ENCODE measurements at regions not wholly inside any gene's neighbourhood (a gene's known extent, or its start where the extent isn't known, plus 50 kb on each side); places are given as distances from the start of the nearest gene placed in this dataset.
"Not testable (repeated sequence)": the region's sequence is repeated elsewhere in the genome, so short reads cannot be mapped to it uniquely, and the experiment has no call there.

DNA sequence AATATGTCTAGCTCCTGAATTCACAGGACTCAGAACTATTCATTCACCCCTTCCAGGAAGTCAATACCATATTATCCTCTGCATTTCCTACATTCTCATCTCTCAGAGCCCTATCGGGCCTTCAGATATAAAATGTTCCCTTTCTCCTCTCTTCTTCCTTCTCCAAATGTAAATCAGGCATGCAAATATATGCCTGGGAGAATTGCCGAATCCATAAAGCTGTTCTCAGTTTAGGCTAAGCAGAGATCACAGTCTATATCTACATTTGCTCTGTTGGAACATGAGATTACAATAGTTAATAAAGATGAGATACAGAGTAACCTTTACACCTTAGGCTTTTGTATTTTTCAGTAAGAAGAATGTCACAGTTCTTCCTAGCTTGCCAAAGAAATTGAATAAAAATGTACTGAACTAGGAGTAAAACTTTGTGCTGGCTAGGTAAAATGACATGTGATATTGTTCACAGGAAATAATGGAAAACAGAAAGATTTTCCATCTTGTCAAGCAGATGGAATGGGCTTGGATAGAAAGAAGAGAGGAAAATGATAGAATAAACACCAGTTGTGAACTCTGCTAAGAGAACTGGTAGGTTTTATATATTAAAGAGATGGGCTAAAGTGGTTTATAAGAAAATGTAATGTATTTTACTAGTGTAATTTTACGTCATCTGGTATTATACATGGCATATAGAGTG, 161.5 kb downstream of the NRIP1 start:
- no peak for DNase-seq

DNA sequence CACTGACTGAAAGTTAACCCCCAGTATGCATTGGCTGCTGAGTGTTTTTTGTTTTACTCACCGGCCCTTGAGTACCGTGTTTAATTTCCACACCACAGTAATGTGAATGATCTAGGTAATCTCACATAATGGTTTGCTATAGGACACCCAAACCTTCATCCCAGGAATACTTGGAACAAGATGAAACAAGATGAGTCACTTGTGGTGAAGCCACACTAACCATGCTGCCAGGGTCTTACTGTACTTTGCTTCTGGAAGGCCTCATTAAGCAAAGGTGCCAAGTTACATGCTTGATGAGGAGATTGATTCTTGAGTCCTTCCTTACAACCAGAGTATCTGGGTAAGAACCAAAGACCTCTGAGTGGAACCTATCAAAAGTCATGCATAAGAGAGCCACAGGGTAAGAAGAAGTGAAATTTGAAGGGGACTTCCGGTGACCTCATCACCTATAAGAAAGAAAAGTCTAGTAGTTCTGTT, 163.3 kb downstream of the NRIP1 start:
- DNase-seq: no peak

DNA sequence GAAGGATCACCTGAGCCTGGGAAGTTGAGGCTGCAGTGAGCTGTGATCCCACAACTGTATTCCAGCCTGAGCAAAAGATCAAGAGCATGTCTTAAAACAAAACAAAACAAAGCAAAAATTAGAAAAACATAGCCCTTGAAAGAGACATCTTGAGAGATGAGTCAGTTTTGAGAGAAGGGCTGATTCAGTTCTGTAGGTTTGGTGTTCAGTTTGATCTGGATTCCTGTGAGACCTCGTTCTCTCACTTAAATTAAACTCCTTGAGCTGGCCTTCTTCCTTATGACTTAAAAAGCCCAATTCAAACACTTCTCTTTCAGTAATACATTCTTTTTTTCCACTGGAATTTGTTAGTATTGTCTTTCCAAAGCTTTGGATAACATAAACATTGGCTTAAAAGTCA, 164.2 kb downstream of the NRIP1 start:
- DNase-seq: no peak

DNA sequence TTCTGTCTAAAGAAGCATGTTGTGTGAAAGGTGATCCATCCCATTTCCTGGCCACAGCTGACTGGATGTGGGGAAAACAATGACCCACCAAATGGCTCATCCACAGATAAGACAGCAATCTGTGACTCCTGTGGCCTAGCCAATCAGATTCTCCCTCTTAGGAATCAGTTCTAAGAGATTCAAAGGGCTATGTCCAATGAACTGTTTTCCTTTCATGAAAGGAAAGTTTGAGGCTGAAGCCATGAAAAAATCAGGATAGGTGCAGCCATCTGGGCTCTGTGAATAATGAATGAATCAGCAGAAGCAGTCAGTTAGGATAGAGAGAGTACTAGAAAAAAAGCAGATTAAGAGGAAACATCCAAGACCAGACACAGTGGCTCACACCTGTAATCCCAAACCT, 164.7 kb downstream of the NRIP1 start:
- peak; percentile 57 for DNase-seq

DNA sequence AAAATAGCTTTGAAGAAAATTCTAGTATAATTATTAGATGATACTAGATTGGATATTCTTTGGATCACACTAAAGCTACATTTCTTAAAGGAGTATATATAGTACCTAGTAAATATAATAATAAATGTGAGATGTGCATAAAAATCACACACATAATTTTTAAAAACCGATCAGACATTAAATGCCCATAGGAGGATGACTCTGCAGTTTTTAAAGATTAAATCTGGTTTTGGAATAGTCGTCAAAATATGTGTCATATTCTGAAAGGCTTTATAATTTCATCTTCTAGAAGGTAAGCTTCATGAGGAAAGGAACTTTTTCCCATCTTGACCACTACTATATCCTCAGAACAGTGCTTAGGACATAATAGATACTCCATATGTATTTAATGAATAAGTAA, 169.0 kb downstream of the NRIP1 start:
- DNase-seq: no peak

DNA sequence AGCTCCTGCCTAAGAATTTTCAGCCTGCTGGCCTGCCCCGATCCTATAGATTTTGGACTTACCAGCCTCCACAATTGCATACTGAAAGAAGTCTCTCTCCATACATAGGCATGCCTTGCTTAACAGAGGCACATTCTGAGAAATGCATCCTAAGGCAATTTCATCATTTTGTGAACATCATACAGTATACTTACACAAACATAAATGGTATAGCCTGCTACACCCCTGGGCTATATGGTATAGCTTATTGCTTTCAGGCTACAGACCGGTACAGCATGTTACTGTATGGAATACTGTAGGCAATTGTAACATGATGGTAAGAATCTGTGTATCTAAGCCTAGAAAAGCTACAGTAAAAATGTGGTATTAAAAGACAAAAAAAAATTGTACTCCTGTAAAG, 174.7 kb downstream of the NRIP1 start:
- peak; percentile 38 for DNase-seq

DNA sequence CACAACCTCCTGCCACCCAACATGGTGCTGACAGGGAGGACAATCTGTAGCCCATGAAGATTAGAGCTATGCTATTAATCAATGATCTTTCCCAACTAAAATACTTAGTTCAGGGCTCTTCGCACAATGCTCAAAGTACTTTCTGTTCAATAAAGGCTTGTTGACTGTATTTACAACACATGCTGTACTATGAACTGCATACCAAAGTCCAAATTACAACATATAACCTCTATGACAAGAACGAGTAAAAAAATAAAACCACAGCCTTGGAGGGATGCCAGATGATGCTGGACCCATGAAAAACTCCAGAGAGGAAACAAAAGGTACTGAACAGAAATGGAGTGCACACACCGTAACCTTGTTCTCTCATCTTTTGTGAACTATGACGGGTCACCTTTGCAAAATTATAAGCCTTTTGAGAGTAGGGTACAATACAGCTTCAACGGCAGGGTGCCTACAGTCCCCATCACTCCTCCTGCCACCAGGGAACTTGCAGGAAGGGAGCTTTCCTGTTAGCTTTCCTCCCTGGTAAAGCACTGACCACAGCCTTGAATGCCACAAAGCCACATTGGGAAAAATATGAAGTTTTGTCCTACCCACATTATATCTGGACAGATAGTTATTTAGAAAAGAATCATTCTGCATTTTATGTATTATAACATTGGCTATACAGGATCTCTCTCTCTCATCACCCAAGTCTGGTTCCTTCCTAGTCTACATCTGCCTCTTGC, 175.6 kb downstream of the NRIP1 start:
- DNase-seq: peak; percentile 85

DNA sequence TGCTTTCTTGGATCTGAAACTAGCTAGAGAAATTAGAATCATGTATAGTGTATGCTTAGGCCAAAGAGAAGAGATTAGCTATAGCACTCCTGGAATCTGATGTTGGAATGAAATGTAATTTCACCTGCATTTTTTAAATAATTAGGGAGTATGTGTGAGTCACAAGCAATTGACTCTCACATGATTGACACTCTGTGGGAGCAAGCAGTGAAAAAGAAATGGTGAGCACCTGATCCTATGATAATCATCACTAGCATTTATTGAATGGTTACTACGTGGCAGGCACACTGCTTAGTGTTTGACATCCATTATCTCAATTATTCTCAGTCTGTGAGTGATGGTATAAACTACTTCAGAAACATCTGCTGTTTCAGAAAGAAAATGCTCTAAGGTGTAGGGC, 176.6 kb downstream of the NRIP1 start:
- DNase-seq: peak; percentile 91

DNA sequence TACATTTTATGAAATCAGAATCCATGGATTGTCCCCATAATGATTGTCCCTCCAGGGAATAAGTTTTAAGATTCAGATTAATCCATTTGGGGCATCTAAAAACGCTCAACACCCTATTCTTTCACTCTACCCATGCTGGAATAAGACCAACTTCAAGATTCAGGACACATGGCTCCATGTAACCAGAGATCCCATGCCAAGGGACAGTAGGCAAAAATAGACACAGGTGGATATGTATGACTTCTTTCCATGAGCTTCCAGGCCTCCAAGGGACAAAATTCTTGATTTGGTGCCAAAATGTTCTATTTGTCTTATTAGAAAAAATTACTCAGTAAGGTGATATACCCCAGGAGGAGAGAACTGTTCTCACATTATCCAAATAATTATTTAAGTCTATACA, 178.8 kb downstream of the NRIP1 start:
- no peak for DNase-seq

DNA sequence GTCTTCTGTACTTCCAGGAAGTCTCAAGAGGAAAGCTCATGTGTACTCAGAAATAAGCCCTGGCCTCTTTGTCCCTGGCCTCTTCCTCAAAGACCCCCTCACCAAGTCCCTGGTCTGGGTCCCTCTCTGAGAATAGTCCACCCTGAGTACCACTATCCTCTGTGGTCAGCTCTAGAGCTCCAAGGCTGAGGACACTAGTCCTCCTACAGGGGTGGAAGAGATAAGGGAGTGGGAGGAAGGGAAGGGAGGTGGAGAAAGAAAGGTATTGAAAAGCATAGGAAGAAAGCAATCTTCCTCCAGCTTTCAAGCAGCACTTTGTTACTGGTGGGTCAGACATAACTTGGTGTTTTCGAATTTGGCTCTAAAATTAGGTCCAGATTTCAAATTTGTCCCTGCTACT, 181.4 kb downstream of the NRIP1 start:
- no peak for DNase-seq

DNA sequence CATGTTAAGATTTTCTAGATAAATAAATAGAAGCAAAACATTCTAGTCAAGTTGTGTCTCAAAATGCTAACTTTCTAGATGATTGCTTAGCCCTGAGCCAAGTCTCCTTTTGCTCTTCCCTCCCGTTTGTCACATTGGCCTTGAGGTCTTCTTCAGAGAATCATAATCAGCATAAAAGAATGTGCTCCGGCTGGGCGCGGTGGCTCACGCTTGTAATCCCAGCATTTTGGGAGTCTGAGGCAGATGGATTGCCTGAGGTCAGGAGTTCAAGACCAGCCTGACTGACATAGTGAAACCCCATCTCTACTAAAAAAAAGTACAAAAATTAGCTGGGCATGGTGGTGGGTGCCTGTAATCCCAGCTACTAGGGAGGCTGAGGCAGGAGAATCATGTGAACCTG, 182.3 kb downstream of the NRIP1 start:
- DNase-seq: not testable (repeated sequence)

DNA sequence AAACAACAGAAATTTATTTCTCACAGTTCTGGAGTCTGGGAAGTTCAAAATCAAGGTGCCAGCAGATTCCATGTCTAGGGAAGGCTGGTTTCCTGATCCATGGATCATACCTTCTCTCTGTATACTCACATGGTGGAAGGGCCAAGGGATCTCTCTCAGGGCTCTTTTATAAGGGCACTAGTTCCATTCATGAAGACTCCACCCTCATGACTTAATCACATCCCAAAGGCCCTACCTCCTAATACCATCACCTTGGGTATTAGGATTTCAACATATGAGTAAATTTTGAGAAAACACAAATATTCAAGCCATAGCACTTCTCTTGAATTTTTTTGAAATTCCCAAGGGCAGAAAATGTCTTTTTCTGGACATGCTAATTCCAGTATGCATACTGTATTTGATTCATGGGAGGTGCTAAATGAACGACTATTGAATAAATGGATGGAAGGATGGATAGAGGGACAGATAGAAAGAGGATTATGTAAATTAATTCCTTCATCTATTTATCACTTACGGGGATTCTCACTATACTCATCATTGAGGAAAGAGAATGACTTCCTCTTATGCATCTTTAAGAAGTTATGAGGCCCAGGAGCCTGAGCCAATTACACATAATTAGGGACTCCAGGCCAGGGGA, 182.8 kb downstream of the NRIP1 start:
- no peak for DNase-seq

DNA sequence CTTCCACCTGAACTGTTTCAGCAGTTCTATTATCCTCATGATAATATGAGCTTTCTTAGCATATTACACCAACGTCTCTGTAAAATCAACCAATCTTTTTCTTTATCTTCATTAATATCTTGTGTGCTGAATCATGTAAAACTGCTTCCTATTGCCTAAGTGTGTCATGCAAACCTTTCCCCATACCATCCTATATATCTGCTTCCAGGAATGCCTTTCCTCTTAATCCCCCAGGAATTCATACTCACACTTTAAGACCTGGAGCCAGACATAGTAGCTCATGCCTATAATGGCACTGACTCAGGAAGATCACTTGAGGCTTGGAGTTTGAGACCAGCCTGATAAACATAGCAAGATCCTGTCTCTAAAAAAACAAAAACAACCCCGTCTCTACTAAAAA, 183.9 kb downstream of the NRIP1 start:
- no peak for DNase-seq

DNA sequence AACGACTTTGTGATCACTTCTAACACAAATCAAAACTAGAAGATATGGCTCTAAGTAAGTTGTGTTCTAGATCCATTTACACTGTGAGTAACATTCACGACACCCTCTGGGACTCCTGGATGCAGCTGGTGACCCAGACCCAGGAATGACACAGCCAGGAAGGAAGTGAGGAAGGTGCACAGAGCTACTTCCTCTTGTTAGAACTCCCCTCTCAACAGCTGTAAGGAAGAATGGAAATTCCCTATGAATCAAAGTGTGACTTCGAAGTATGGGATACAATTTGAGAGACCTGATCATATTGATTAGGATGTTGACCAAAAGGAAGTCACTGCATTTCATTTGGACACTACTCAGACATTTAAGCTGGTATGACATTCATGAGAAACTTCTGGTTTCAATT, 185.3 kb downstream of the NRIP1 start:
- DNase-seq: peak; percentile 27

DNA sequence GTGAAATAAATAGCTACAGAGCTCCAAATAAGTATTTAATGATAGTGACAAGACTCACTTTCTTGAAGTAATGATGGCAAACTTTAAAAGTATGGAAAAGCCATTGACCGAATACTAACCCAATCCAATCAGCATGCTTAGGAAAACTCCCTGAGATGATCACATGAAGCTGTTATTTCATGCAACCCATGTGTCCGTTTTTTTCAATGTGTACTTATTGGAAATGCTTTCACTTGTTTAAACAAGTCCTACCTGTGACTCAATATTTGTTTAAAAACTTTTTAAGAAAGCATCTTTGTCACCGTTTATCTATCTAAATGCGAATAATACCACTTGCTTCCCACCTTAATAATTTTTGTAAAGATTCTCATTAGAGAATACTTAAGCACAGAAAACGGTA, 185.8 kb downstream of the NRIP1 start:
- DNase-seq: peak; percentile 31

DNA sequence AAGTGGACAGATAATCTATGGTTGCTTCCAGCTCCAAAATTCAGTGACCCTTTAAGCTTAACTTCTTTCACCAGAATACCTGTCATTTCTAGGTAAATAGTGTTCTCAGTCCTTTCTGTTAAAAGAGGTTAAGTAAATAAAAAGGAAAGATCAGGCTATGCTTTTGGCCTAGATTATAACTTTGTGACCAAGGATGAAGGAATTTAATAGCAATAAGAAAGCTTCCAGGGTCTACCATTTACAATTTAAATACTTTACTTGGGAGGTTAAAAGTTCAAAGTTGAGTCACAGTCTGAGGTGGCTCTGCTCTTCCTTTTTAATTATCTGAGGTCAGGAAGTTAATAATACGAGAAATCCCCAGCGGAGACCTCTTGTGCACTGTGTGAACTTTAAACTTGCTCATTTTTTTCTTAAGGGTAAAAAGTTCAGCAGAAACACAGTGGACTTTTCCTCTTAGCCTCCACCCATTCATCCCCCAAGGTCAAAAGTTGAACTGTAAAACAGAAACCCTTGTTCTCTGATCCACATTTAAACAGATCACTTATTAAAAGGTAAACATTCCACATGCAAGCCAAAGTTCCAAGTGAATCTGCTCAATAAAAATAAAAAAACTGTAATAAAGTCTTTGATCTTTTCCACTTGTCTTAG, 187.1 kb downstream of the NRIP1 start:
- peak; percentile 26 for DNase-seq

DNA sequence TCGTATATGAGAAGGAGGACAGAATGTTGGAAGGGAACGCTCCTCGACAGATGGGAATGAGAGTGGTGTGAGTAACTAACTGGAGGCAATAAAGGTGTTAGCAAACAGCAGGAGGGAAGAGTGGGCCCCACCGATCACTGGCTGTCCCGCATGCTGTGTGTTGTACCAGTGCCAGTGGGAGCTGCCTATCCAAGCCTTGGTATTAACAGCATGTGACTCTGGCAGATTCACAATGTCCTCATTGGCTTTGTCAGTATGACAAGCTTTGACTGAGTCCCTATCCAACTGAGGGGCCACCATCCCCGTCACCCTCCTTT, 188.3 kb downstream of the NRIP1 start:
- peak; percentile 90 for DNase-seq

DNA sequence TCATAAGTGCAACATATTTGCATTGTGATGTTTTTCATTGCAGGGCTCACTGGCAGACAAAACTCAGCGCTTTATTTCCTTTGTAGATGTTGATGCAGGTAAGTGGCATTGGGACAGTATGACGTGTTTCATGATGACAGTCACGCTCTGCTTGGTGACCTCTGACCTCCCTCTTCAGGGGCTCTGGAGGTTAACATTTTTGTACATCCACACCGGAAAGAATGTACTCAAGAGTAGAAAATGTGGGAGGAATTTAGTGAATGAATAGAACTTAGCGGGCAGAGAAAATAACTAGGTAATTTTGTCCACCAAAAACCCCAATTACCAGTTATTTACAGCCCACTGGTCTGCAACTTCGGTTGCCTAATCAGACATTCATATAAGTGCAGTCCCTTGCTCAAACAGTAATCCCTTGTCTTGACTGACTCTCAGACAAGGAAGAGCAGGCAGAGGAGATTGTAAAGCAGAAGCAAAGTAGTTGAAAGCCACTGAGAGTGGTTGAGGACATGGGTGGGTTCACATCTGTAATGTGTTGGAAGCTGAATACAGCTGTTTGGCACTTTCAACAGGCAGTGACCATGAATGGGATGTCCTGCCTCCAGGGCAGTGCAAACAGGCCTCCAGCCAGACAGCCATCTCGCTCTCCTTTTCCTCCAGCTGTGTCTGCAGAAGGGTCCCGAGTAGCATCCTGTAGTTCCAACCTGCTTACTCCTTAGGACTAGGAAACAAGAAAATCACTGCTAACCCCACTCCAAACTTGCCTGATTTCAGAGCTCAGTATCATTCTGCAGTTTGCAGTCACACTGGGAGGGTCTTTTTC, 188.9 kb downstream of the NRIP1 start:
- peak; percentile 81 for DNase-seq

DNA sequence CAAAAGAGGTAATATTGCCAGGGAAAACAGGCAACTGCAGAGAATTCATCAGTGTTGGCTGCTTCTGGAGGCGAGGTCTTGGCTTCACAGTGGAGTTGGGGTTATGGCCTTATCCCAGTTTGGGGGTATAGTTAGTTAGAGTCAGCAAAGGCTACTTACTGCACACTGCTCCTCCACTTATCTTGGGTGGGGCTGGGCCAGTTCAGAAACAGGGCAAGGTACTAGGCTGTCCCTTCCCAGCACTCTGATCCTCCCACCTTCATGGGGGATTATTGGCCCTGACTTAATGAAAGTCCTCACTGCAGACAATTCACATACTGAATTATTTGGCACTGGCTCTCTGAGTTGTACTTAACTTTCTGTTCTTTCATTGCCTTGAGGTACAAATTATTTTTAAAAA, 189.6 kb downstream of the NRIP1 start:
- DNase-seq: no peak

DNA sequence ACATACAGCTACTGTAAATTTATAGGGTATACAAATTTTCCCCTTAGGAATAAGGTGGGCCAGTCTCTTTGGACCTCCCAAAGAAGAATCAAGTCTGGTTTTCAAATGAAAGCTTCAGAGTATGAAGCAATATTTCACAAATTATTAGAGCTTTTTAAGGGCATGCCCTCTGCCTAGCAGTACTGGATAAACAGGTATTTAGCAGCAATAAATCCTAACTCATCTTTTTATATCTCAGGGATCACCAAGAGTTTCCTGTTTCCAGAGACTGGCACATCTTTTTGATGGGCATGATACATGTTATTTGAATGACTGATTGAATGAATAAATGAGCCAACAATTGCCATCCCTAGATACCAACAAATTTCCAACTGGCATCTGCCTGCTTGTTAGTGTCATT, 190.4 kb downstream of the NRIP1 start:
- DNase-seq: no peak

DNA sequence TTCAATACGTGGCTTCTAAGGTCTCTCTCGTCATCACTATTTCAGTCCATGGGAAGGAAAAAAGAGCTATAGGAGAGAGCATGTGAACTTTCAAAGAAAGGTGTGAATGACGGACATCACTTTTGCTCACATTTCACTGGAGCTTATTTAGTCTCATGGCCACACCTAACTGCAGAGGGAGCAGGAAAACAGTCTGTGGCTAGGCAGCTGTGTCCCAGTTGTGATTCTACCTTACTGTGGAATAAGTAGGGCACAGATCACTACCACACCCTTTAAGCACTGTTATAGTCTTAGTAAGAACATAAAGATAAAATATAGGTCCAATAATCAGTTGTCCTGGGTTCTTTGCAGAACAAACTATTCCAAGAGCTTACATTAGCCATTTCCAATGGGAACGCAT, 192.9 kb downstream of the NRIP1 start:
- no peak for DNase-seq

DNA sequence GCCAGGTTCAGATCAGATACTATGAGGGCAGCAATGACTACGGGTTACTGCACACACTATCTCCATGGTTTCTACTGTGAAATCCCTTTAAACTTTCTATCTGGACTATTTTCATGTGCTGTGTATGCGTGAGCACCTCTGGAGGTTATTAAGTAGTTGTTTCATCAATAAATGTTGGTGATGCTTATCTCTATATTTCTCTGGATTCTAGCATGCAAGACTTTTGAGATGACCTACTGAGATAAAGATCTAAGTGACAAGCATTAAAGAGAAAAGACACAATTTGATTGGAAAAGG, 194.0 kb downstream of the NRIP1 start:
- no peak for DNase-seq
